IPS-NIHi11 (cell line): ENCODE measurements at regions not wholly inside any gene's neighbourhood (a gene's known extent, or its start where the extent isn't known, plus 50 kb on each side); places are given as distances from the start of the nearest gene placed in this dataset.
"Not testable (repeated sequence)": the region's sequence is repeated elsewhere in the genome, so short reads cannot be mapped to it uniquely, and the experiment has no call there.

ENCODE experiments used
- DNase-seq: peaks from one replicate; pipeline ENCODE4 v3.0.0; 2012; ENCODE audit warnings: mixed read lengths, low spot score

- DNase-seq, result no peak
These were observed 55.2 kb downstream of the GCC1 start for GRCh38 chr7:127530148-127530547.

- no peak for DNase-seq
These were observed 57.8 kb downstream of the GCC1 start for GRCh38 chr7:127527561-127527960.

- no peak for DNase-seq
These were observed 59.4 kb downstream of the GCC1 start for GRCh38 chr7:127525866-127526480.

- no peak for DNase-seq
These were observed 69.1 kb downstream of the GCC1 start for GRCh38 chr7:127516320-127516719.

GRCh38 chr7:127514499-127514898, 70.9 kb downstream of the GCC1 start:
- peak; percentile 45 for DNase-seq

GRCh38 chr7:127513311-127513710, 72.1 kb downstream of the GCC1 start:
- no peak for DNase-seq

- DNase-seq, result no peak
These were observed 72.7 kb downstream of the GCC1 start for GRCh38 chr7:127512663-127513062.

GRCh38 chr7:127504715-127505114, 80.7 kb downstream of the GCC1 start:
- peak; percentile 56 for DNase-seq

GRCh38 chr7:127501817-127502216, 83.6 kb downstream of the GCC1 start:
- no peak for DNase-seq

GRCh38 chr7:127487381-127487780, 94.9 kb upstream of the ZNF800 start:
- DNase-seq, result no peak

GRCh38 chr7:127486654-127487053, 94.1 kb upstream of the ZNF800 start:
- peak; percentile 10 for DNase-seq

GRCh38 chr7:127485482-127485881, 93.0 kb upstream of the ZNF800 start:
- no peak for DNase-seq

GRCh38 chr7:127484954-127485353, 92.4 kb upstream of the ZNF800 start:
- no peak for DNase-seq

- no peak for DNase-seq
These were observed 86.0 kb upstream of the ZNF800 start for GRCh38 chr7:127478461-127478860.

- DNase-seq, result no peak
These were observed 85.5 kb upstream of the ZNF800 start for GRCh38 chr7:127478024-127478355.

- DNase-seq, result no peak
These were observed 85.0 kb upstream of the ZNF800 start for GRCh38 chr7:127477295-127478023.

GRCh38 chr7:127476618-127477017, 84.1 kb upstream of the ZNF800 start:
- DNase-seq, result no peak

GRCh38 chr7:127474457-127474856, 81.9 kb upstream of the ZNF800 start:
- DNase-seq, result peak; percentile 38

GRCh38 chr7:127473409-127473808, 80.9 kb upstream of the ZNF800 start:
- no peak for DNase-seq

- DNase-seq, result no peak
These were observed 67.6 kb upstream of the ZNF800 start for GRCh38 chr7:127460077-127460476.

- DNase-seq, result not testable (repeated sequence)
These were observed 58.8 kb upstream of the ZNF800 start for GRCh38 chr7:127451258-127451657.

GRCh38 chr7:127448566-127448965, 56.1 kb upstream of the ZNF800 start:
- DNase-seq, result no peak

- DNase-seq, result peak; percentile 49
These were observed 54.9 kb upstream of the ZNF800 start for GRCh38 chr7:127447326-127447945.

GRCh38 chr7:127446842-127447241, 54.3 kb upstream of the ZNF800 start:
- no peak for DNase-seq
